H9 (cell line): ENCODE measurements at regions not wholly inside any gene's neighbourhood (a gene's known extent, or its start where the extent isn't known, plus 50 kb on each side); places are given as distances from the start of the nearest gene placed in this dataset.

Experiments used
- DNase-seq: peaks from one replicate; pipeline ENCODE4 v3.0.0-alpha.2; 2017
- H2AFZ ChIP-seq: one replicate; pipeline ENCODE4 v1.6.1; 2013; ENCODE audit warnings: mild to moderate bottlenecking, low read length, control low read depth, moderate library complexity
- H2AK5ac ChIP-seq: 2 replicates; pipeline ENCODE4 v1.6.1; 2013; ENCODE audit warnings: low read length, control low read depth, mixed read lengths; ENCODE audit not compliant: insufficient read length
- H2BK120ac ChIP-seq: one replicate; pipeline ENCODE4 v1.6.1; 2013; ENCODE audit warnings: low read depth, mild to moderate bottlenecking, low read length, control low read depth, inconsistent platforms; ENCODE audit not compliant: poor library complexity, severe bottlenecking
- H2BK12ac ChIP-seq: 2 replicates; pipeline ENCODE4 v1.6.1; 2013; ENCODE audit warnings: low read length, control low read depth, mixed read lengths, low read depth; ENCODE audit not compliant: insufficient read length
- H2BK15ac ChIP-seq: 2 replicates; pipeline ENCODE4 v1.6.1; 2013; ENCODE audit warnings: low read depth, low read length, control low read depth
- H2BK20ac ChIP-seq: one replicate; pipeline ENCODE4 v1.6.1; 2013; ENCODE audit warnings: low read depth, mild to moderate bottlenecking, low read length, control low read depth, inconsistent platforms; ENCODE audit not compliant: poor library complexity, severe bottlenecking
- H2BK5ac ChIP-seq: 2 replicates; pipeline ENCODE4 v1.6.1; 2013; ENCODE audit warnings: low read length, control low read depth, mixed read lengths; ENCODE audit not compliant: insufficient read length
- H3K14ac ChIP-seq: 2 replicates; pipeline ENCODE4 v1.6.1; 2013; ENCODE audit warnings: low read length, control low read depth; ENCODE audit not compliant: insufficient read depth
- H3K18ac ChIP-seq: 2 replicates; pipeline ENCODE4 v1.6.1; 2013; ENCODE audit warnings: low read depth, mild to moderate bottlenecking, mixed read lengths, low read length, control low read depth; ENCODE audit not compliant: insufficient read length
- H3K23ac ChIP-seq: 2 replicates; pipeline ENCODE4 v1.6.1; 2013; ENCODE audit warnings: low read length, control low read depth, mixed read lengths, low read depth; ENCODE audit not compliant: insufficient read length
- H3K23me2 ChIP-seq: 2 replicates; pipeline ENCODE4 v1.6.1; 2013; ENCODE audit warnings: low read depth, mild to moderate bottlenecking, mixed read lengths, low read length, control low read depth; ENCODE audit not compliant: insufficient read length, poor library complexity, severe bottlenecking
- H3K27ac ChIP-seq: 2 replicates; pipeline ENCODE4 v1.5.1; 2013; ENCODE audit warnings: low read length, control low read depth, mixed read lengths, low read depth; ENCODE audit not compliant: insufficient read length
- H3K27me3 ChIP-seq: 2 replicates; pipeline ENCODE4 v1.6.1; 2013; ENCODE audit warnings: low read length, control low read depth, inconsistent platforms; ENCODE audit not compliant: insufficient read depth
- H3K4ac ChIP-seq: 2 replicates; pipeline ENCODE4 v1.6.1; 2013; ENCODE audit warnings: low read depth, mild to moderate bottlenecking, control low read depth, inconsistent platforms, low read length, moderate library complexity
- H3K4me1 ChIP-seq: 2 replicates; pipeline ENCODE4 v1.6.1; 2013; ENCODE audit warnings: low read length, control low read depth, inconsistent platforms; ENCODE audit not compliant: insufficient read depth
- H3K4me2 ChIP-seq: 2 replicates; pipeline ENCODE4 v1.6.1; 2013; ENCODE audit warnings: low read length, control low read depth, mixed read lengths; ENCODE audit not compliant: insufficient read length, insufficient read depth
- H3K56ac ChIP-seq: 2 replicates; pipeline ENCODE4 v1.6.1; 2013; ENCODE audit warnings: low read depth, mild to moderate bottlenecking, mixed read lengths, low read length, control low read depth; ENCODE audit not compliant: insufficient read length
- H3K79me1 ChIP-seq: 2 replicates; pipeline ENCODE4 v1.6.1; 2013; ENCODE audit warnings: low read depth, mild to moderate bottlenecking, moderate library complexity, low read length, control low read depth, inconsistent platforms; ENCODE audit not compliant: insufficient read depth, poor library complexity, severe bottlenecking
- H3K79me2 ChIP-seq: 2 replicates; pipeline ENCODE4 v1.6.1; 2013; ENCODE audit warnings: low read length, control low read depth, inconsistent platforms; ENCODE audit not compliant: insufficient read depth
- H3K9ac ChIP-seq: 2 replicates; pipeline ENCODE4 v1.6.1; 2013; ENCODE audit warnings: low read length, control low read depth, mixed read lengths; ENCODE audit not compliant: insufficient read length; ENCODE audit errors: extremely low read depth
- H3K9me3 ChIP-seq: one replicate; pipeline ENCODE4 v1.6.1; 2013; ENCODE audit warnings: low read depth, low read length, inconsistent platforms; ENCODE audit not compliant: control insufficient read depth
- H3T11ph ChIP-seq: one replicate; pipeline ENCODE4 v1.6.1; 2013; ENCODE audit warnings: mild to moderate bottlenecking, low read length, control low read depth, inconsistent platforms
- H4K20me1 ChIP-seq: one replicate; pipeline ENCODE4 v1.6.1; 2013; ENCODE audit not compliant: control insufficient read depth, insufficient read length, insufficient read depth
- H4K5ac ChIP-seq: 2 replicates; pipeline ENCODE4 v1.6.1; 2013; ENCODE audit warnings: low read depth, mild to moderate bottlenecking, mixed read lengths, low read length, control low read depth; ENCODE audit not compliant: insufficient read length
- H4K8ac ChIP-seq: replicated peaks from 2 replicates; pipeline ENCODE4 v1.6.1; 2013; ENCODE audit warnings: low read length, control low read depth, mixed read lengths, low read depth; ENCODE audit not compliant: insufficient read length
- H4K91ac ChIP-seq: 2 replicates; pipeline ENCODE4 v1.6.1; 2013; ENCODE audit warnings: low read depth, mild to moderate bottlenecking, moderate library complexity, mixed read lengths, low read length, control low read depth; ENCODE audit not compliant: insufficient read length
- H3K27ac Mint-ChIP-seq, 3 experiments: 2 replicates in 2 of 3; 3 replicates in 1 of 3; pipeline ENCODE4 v1.8.0; 2020 to 2021; ENCODE audit warnings: mixed read lengths in 3 of 3, mild to moderate bottlenecking in 1 of 3, moderate library complexity in 1 of 3
- H3K27me3 Mint-ChIP-seq: 2 replicates; pipeline ENCODE4 v1.8.0; 2021; ENCODE audit warnings: low read depth, mild to moderate bottlenecking, moderate library complexity, mixed read lengths
- H3K36me3 Mint-ChIP-seq, 3 experiments: 2 replicates in 2 of 3; 3 replicates in 1 of 3; pipeline ENCODE4 v1.8.0; 2020 to 2021; ENCODE audit warnings: low read depth in 3 of 3, mixed read lengths in 3 of 3; ENCODE audit not compliant: insufficient read depth in 1 of 3
- H3K4me1 Mint-ChIP-seq, 2 experiments: 2 replicates each; pipeline ENCODE4 v1.8.0; 2020; ENCODE audit warnings: mixed read lengths in 2 of 2
- H3K4me3 Mint-ChIP-seq, 2 experiments: 2 replicates in 1 of 2; 3 replicates in 1 of 2; pipeline ENCODE4 v1.8.0; 2020 to 2021; ENCODE audit warnings: mild to moderate bottlenecking in 2 of 2, mixed read lengths in 2 of 2, moderate library complexity in 1 of 2
- H3K9me3 Mint-ChIP-seq, 2 experiments: 2 replicates in 1 of 2; 3 replicates in 1 of 2; pipeline ENCODE4 v1.8.0; 2020; ENCODE audit warnings: mild to moderate bottlenecking in 2 of 2, mixed read lengths in 2 of 2, moderate library complexity in 1 of 2
- CTCF ChIP-seq: fragments of 200-600 bp; sonication (generic); conservative IDR thresholded peaks from 3 replicates; pipeline ENCODE4 v1.8.0; 2021; ENCODE audit warnings: antibody characterized with exemption, mild to moderate bottlenecking
- WGBS: extraction: QIAGEN DNeasy Blood & Tissue Kit; methylation state at CpG from one replicate; pipeline ENCODE4 v1.1.7; 2013; ENCODE audit warnings: missing lambda C conversion rate, low lambda C conversion rate, mixed read lengths; ENCODE audit not compliant: insufficient read length; ENCODE audit errors: extremely low coverage; 5-methylcytosine and 5-hydroxymethylcytosine counted together

DNA sequence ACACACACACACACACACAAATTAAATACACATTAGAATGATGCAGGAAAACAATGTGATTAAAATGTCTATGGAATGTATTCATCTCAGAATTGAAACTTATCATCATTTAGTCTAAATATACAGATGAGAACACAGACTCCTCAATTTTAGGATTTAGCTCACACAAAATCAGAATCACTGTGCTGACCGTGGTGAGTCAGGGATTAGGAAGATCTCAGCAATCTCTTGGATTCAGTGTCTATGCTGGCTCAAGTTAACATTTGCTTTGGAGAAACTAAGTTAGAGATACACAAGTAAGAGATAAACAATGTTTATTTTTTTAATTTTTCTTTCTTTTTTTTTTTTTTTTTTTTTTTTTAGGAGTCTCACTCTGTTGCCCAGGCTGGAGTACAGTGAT is 323.6 kb downstream of the KLF12 start:
- Histone ChIP-seq H2BK120ac (no peak overlapping the region), H3K4me1 (no peaks in the 10 kb centered on the region), H2BK20ac (no peak overlapping the region), H4K91ac (no peak overlapping the region), H3K14ac (no peak overlapping the region), H3K56ac (no peak overlapping the region), H3K79me2 (no peaks in the 10 kb centered on the region), H2AFZ (no peak overlapping the region), H3K79me1 (no peaks in the 10 kb centered on the region), H2AK5ac (no peak overlapping the region), H2BK15ac (no peak overlapping the region), H2BK12ac (no peak overlapping the region), H3K4me2 (no peak overlapping the region), H4K5ac (no peak overlapping the region), H3T11ph (no peak overlapping the region), H3K18ac (no peak overlapping the region), H3K27me3 (no peaks in the 10 kb centered on the region), H3K9ac (no peak overlapping the region), H3K9me3 (no peaks in the 10 kb centered on the region), H4K8ac (no peak overlapping the region), H3K27ac (no peak overlapping the region), H3K4ac (no peak overlapping the region), H4K20me1 (no peaks in the 10 kb centered on the region), H2BK5ac (no peak overlapping the region), H3K23ac (no peak overlapping the region), H3K23me2 (no peaks in the 10 kb centered on the region)
- no peaks in the 10 kb centered on the region for H3K36me3 Mint-ChIP-seq
- no peak for TF ChIP-seq CTCF
- H3K9me3 Mint-ChIP-seq: no peaks in the 10 kb centered on the region
- no CpG with 5 or more reads among the region's 1 CpG for WGBS
- no peaks in the 10 kb centered on the region for H3K27me3 Mint-ChIP-seq
- peaks cover 0 to 6% of the 10 kb centered on the region in 2 experiments; a peak in 3 of 4 replicates for H3K4me1 Mint-ChIP-seq
- DNase-seq: no peak
- no peak overlapping the region for H3K27ac Mint-ChIP-seq
- no peak overlapping the region for H3K4me3 Mint-ChIP-seq
